Activated CD4-positive, alpha-beta T cell treated with anti-CD3 and anti-CD28 coated beads for 36 hours (primary cell): ENCODE measurements at regions not wholly inside any gene's neighbourhood (a gene's known extent, or its start where the extent isn't known, plus 50 kb on each side); places are given as distances from the start of the nearest gene placed in this dataset.

Experiments used
- ATAC-seq: fragments of 200-7000 bp; cut with Tn5 transposase; one replicate; pipeline ENCODE4 v1.10.0; 2021; ENCODE audit warnings: mild to moderate bottlenecking, moderate library complexity
- CTCF ChIA-PET: fragments of 350-600 bp; sonication (Branson Sonifier 250); formaldehyde crosslinking; loops from one replicate; lab custom pipeline; 2021; ENCODE audit warnings: antibody characterized with exemption; lab: Charles Lee
- POLR2A ChIA-PET: fragments of 350-600 bp; sonication (Branson Sonifier 250); formaldehyde crosslinking; loops from one replicate; lab custom pipeline; 2021; ENCODE audit warnings: antibody characterized with exemption, inconsistent platforms; lab: Charles Lee
- DNase-seq: peaks from one replicate; pipeline ENCODE4 v3.0.0-alpha.2; 2020
- H3K27ac Mint-ChIP-seq: one replicate; pipeline ENCODE4 v1.8.0; 2021; ENCODE audit warnings: mixed read lengths
- H3K27me3 Mint-ChIP-seq: one replicate; pipeline ENCODE4 v1.8.0; 2021; ENCODE audit warnings: mixed read lengths
- H3K36me3 Mint-ChIP-seq: one replicate; pipeline ENCODE4 v1.8.0; 2021; ENCODE audit warnings: low read depth, mixed read lengths
- H3K4me1 Mint-ChIP-seq: one replicate; pipeline ENCODE4 v1.8.0; 2021; ENCODE audit warnings: mixed read lengths
- H3K4me3 Mint-ChIP-seq: one replicate; pipeline ENCODE4 v1.8.0; 2021; ENCODE audit warnings: mild to moderate bottlenecking, moderate library complexity, mixed read lengths
- H3K9me3 Mint-ChIP-seq: one replicate; pipeline ENCODE4 v1.8.0; 2021; ENCODE audit warnings: low read depth, mixed read lengths
- intact Hi-C, 2 experiments: fragments of 100-400 bp; cut with DNase I in 1 of 2; cut with micrococcal nuclease in 1 of 2; formaldehyde crosslinking; loops; one replicate each; pipeline versions ENCODE4 v1.14.2 to v1.15.1; 2022 to 2024; cut with DNase I, micrococcal nuclease

GRCh38 chr2:175236930-175237329, 55.4 kb upstream of the ATP5MC3 start:
- Mint-ChIP-seq H3K36me3 (peaks cover 2% of the 10 kb centered on the region), H3K27me3 (peaks cover 21% of the 10 kb centered on the region), H3K4me3 (no peak overlapping the region), H3K9me3 (peaks cover 24% of the 10 kb centered on the region), H3K27ac (no peak overlapping the region), H3K4me1 (peaks cover 8% of the 10 kb centered on the region)
- ChIA-PET POLR2A (no interaction called here), CTCF (interaction anchor here (0.6 kb wide), 1 partner anchor 45 kb away, joined by 3 read pairs; no protein-coding TSS in a partner anchor)
- ATAC-seq (no peak), DNase-seq (no peak)
- intact Hi-C loops: no loop called here

- ATAC-seq: no peak
- DNase-seq: no peak
- Mint-ChIP-seq H3K4me3 (no peak overlapping the region), H3K27ac (no peak overlapping the region), H3K27me3 (peaks cover 10% of the 10 kb centered on the region), H3K36me3 (peaks cover 1% of the 10 kb centered on the region), H3K4me1 (peaks cover 8% of the 10 kb centered on the region), H3K9me3 (peaks cover 19% of the 10 kb centered on the region)
- ChIA-PET POLR2A (no interaction called here), CTCF (interaction anchor here (1.0 to 1.1 kb wide), 2 partner anchors 16 to 27 kb away, joined by 3 to 6 read pairs; no protein-coding TSS in a partner anchor)
- intact Hi-C loops: no loop called here
These were observed 53.1 kb upstream of the ATP5MC3 start for GRCh38 chr2:175234650-175235049.

- ATAC-seq (no peak), DNase-seq (no peak)
- Mint-ChIP-seq H3K4me3 (no peak overlapping the region), H3K36me3 (no peaks in the 10 kb centered on the region), H3K27me3 (peaks cover 10% of the 10 kb centered on the region), H3K9me3 (peaks cover 17% of the 10 kb centered on the region), H3K4me1 (peaks cover 8% of the 10 kb centered on the region), H3K27ac (no peak overlapping the region)
- CTCF ChIA-PET: interaction anchor here (1.0 to 1.1 kb wide), 2 partner anchors 17 to 28 kb away, joined by 3 to 6 read pairs; no protein-coding TSS in a partner anchor
- POLR2A ChIA-PET: no interaction called here
- intact Hi-C loops: no loop called here
These were observed 52.6 kb upstream of the ATP5MC3 start for GRCh38 chr2:175234153-175234552.

- POLR2A ChIA-PET: no interaction called here
- Mint-ChIP-seq H3K9me3 (peaks cover 14% of the 10 kb centered on the region), H3K27ac (no peak overlapping the region), H3K4me1 (peaks cover 8% of the 10 kb centered on the region), H3K4me3 (no peak overlapping the region), H3K36me3 (no peaks in the 10 kb centered on the region), H3K27me3 (peaks cover 10% of the 10 kb centered on the region)
- intact Hi-C loops: no loop called here
- CTCF ChIA-PET: no interaction called here
- no peak for DNase-seq
- ATAC-seq: no peak
These were observed 51.7 kb upstream of the ATP5MC3 start for GRCh38 chr2:175233135-175233719.
